ENCODE measurements at regions not wholly inside any gene's neighbourhood (a gene's known extent, or its start where the extent isn't known, plus 50 kb on each side); places are given as distances from the start of the nearest gene placed in this dataset.

GRCh38 chr5:4113426-4113825 is 517.8 kb downstream of the IRX1 start:
- Histone ChIP-seq H3K9ac (replicated peaks; ENCODE audit: extremely low read depth, insufficient read depth, low read length) (no peak overlapping the region), H3K9me1 (replicated peaks; ENCODE audit: control insufficient read depth, extremely low read depth, insufficient read depth, low read length) (no peaks in the 10 kb centered on the region), H3K36me3 (ENCODE audit: control insufficient read depth in 2 of 2, extremely low read depth in 1 of 2, insufficient read depth in 2 of 2, low read length in 2 of 2) (no peaks in the 10 kb centered on the region), H2AFZ (ENCODE audit: low read depth, low read length) (no peak overlapping the region), H3K27me3 (ENCODE audit: control insufficient read depth in 2 of 2, insufficient read depth in 2 of 2, low read length in 2 of 2) (no peaks in the 10 kb centered on the region), H3K9me3 (replicated peaks; ENCODE audit: control insufficient read depth, insufficient read depth, low read length) (peaks cover 3% of the 10 kb centered on the region), H3K79me2 (ENCODE audit: control insufficient read depth, insufficient read depth, low read length) (no peaks in the 10 kb centered on the region), H3K4me2 (ENCODE audit: insufficient read depth, low read length) (no peak overlapping the region), H3K27ac (ENCODE audit: insufficient read depth, low read depth, low read length) (no peak overlapping the region), H3K4me3 (replicated peaks in 1 of 3; ENCODE audit: insufficient read depth in 1 of 3, low read depth in 1 of 3, low read length in 3 of 3) (no peak overlapping the region), H3K4me1 (ENCODE audit: control insufficient read depth, extremely low read depth, insufficient read depth, low read length) (no peaks in the 10 kb centered on the region), H4K20me1 (replicated peaks; ENCODE audit: control insufficient read depth, extremely low read depth, insufficient read depth, low read length) (no peaks in the 10 kb centered on the region)
- BruUV-seq (replicated peaks) = no TSS peak
- intact Hi-C loops (cut with micrococcal nuclease) (no loop called here), dilution Hi-C loops (cut with MboI; ENCODE audit: extremely low pct_ligation_motif_present, low sequenced_read_pairs) (no loop called here)
- FAIRE-seq (no peak), DNase-seq (ENCODE audit: low read depth, low spot score) (no peak)
- POLR2A ChIA-PET = no interaction called here
- TF ChIP-seq POLR2AphosphoS5 (IDR thresholded peaks at IDR 0.05; ENCODE audit: insufficient read depth, low read depth, low read length) = no peak
- TF ChIP-seq FOS (IDR thresholded peaks at IDR 0.05; ENCODE audit: borderline replicate concordance, insufficient read depth, low read length) = no peak
- TF ChIP-seq MAX (IDR thresholded peaks at IDR 0.05; ENCODE audit: insufficient read depth, insufficient read length) = no peak
- no peak for TF ChIP-seq GATA2 (IDR thresholded peaks at IDR 0.05; ENCODE audit: insufficient read depth, insufficient read length, low read depth, low read length)
- no peak for TF ChIP-seq CTCF (IDR thresholded peaks at IDR 0.05; ENCODE audit: extremely low read depth in 1 of 2, insufficient read depth in 1 of 2, low read depth in 1 of 2, low read length in 2 of 2)
- TF ChIP-seq POLR2A (IDR thresholded peaks at IDR 0.05; ENCODE audit: low read depth, low read length) = no peak
- TF ChIP-seq JUN (IDR thresholded peaks at IDR 0.05; ENCODE audit: borderline replicate concordance, insufficient read depth, insufficient read length, low read depth) = no peak
- TF ChIP-seq MYC (IDR thresholded peaks at IDR 0.05; ENCODE audit: low read depth, low read length) = no peak
- TF ChIP-seq EZH2 (IDR thresholded peaks at IDR 0.05; ENCODE audit: borderline replicate concordance, low read depth, low read length, severe bottlenecking) = no peak
- CTCF ChIA-PET = no interaction called here
